Hematopoietic multipotent progenitor cell treated with erythropoietin and hydrocortisone succinate and interleukin-3 and kit ligand, for 17 days (in vitro differentiated cells): ENCODE measurements at regions not wholly inside any gene's neighbourhood (a gene's known extent, or its start where the extent isn't known, plus 50 kb on each side); places are given as distances from the start of the nearest gene placed in this dataset.

Source experiments
- DNase-seq: peaks from one replicate; pipeline ENCODE4 v3.0.0-alpha.2; 2015; ENCODE audit warnings: low spot score

GRCh38 chr3:176969066-176969465 is 228.2 kb downstream of the TBL1XR1 start:
- no peak for DNase-seq

GRCh38 chr3:176968631-176969030 is 228.7 kb downstream of the TBL1XR1 start:
- no peak for DNase-seq

- no peak for DNase-seq
Observed at GRCh38 chr3:176967522-176967921, 229.8 kb downstream of the TBL1XR1 start.

GRCh38 chr3:176964661-176965060 is 232.6 kb downstream of the TBL1XR1 start:
- DNase-seq, result no peak

GRCh38 chr3:176961916-176962315 is 235.4 kb downstream of the TBL1XR1 start:
- no peak for DNase-seq

- no peak for DNase-seq
Observed at GRCh38 chr3:176959867-176960266, 237.4 kb downstream of the TBL1XR1 start.

GRCh38 chr3:176958560-176958959 is 238.7 kb downstream of the TBL1XR1 start:
- DNase-seq, result no peak

- no peak for DNase-seq
Observed at GRCh38 chr3:176954517-176954916, 242.8 kb downstream of the TBL1XR1 start.

- DNase-seq, result no peak
Observed at GRCh38 chr3:176953106-176954060, 243.9 kb downstream of the TBL1XR1 start.

- DNase-seq, result no peak
Observed at GRCh38 chr3:176951586-176952292, 245.5 kb downstream of the TBL1XR1 start.

GRCh38 chr3:176951144-176951543 is 246.1 kb downstream of the TBL1XR1 start:
- no peak for DNase-seq

- no peak for DNase-seq
Observed at GRCh38 chr3:176950743-176951142, 246.5 kb downstream of the TBL1XR1 start.

GRCh38 chr3:176948151-176948550 is 249.1 kb downstream of the TBL1XR1 start:
- DNase-seq, result no peak

- no peak for DNase-seq
Observed at GRCh38 chr3:176946202-176946601, 251.1 kb downstream of the TBL1XR1 start.

- DNase-seq, result no peak
Observed at GRCh38 chr3:176942305-176942704, 255.0 kb downstream of the TBL1XR1 start.

GRCh38 chr3:176941689-176942088 is 255.6 kb downstream of the TBL1XR1 start:
- DNase-seq, result no peak

- peak; percentile 49 for DNase-seq
Observed at GRCh38 chr3:176939022-176939817, 258.1 kb downstream of the TBL1XR1 start.

GRCh38 chr3:176937994-176938393 is 259.3 kb downstream of the TBL1XR1 start:
- no peak for DNase-seq

- DNase-seq, result no peak
Observed at GRCh38 chr3:176937541-176937940, 259.7 kb downstream of the TBL1XR1 start.

- DNase-seq, result no peak
Observed at GRCh38 chr3:176935194-176935888, 261.9 kb downstream of the TBL1XR1 start.

GRCh38 chr3:176934698-176935097 is 262.6 kb downstream of the TBL1XR1 start:
- DNase-seq, result no peak

GRCh38 chr3:176933704-176934103 is 263.6 kb downstream of the TBL1XR1 start:
- no peak for DNase-seq
